NCI-H128 (cell line): ENCODE measurements at regions not wholly inside any gene's neighbourhood (a gene's known extent, or its start where the extent isn't known, plus 50 kb on each side); places are given as distances from the start of the nearest gene placed in this dataset.
"Not testable (repeated sequence)": the region's sequence is repeated elsewhere in the genome, so short reads cannot be mapped to it uniquely, and the experiment has no call there.

Experiments used
- DNase-seq: peaks from one replicate; lab custom pipeline; 2025; ENCODE audit not compliant: unreplicated experiment; lab: John Stamatoyannopoulos, UW

DNA sequence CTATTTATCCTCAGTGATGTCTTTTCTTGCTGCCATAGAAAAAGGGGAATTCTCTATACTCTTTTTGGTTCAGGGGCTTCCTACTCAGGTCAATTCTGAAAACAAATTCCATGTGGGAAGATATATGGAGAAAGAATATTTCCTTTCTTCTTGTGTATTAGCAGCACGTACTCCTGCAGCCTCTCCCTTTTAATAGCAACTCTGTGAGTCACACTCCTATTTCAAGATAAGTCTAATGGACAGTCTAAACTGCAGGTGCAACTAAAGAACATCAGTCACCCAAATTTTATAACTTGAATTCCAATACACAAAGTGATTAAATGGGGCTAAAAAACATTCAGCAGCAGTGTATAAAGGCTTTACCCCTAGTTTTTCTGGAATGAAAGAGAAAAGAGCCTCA, 942.2 kb downstream of the CNTNAP5 start:
- DNase-seq = no peak

DNA sequence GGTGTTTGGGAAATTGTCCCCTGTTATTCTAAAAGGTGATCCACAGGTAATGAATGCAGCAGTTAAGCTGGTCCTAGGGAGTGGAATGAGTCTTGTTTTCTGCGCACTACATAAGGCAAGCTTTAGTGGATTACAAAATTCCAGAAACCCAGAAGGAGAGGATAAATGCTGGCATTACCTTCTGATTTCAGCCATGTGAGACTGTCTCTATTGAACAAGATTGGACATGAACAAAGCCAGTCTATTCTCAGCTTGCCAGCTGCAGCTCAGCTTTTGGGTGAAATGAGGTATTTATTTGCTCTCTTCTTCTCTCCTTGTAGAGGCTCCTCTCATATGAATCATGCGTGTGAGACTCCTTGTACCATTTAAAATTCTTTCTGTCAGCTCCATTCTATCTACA, 944.9 kb downstream of the CNTNAP5 start:
- DNase-seq = no peak

DNA sequence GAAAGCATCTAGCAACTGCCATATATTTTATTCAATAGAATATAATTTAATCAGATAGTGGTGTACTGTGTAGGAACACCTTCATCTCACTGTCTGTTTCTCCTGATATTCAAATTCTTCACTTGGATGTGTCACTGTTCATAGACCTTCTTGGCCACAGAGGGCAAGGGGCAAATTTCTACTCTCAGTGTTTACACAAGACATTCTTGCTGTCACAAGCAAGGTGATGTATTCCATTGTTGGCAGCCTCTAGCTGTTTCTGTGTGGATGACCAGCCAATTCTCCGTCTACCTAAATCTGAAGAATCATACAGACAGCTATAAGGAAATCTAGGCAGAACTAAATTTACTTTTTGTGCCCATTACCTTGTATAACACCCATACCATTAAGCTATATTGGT, 948.3 kb downstream of the CNTNAP5 start:
- no peak for DNase-seq

DNA sequence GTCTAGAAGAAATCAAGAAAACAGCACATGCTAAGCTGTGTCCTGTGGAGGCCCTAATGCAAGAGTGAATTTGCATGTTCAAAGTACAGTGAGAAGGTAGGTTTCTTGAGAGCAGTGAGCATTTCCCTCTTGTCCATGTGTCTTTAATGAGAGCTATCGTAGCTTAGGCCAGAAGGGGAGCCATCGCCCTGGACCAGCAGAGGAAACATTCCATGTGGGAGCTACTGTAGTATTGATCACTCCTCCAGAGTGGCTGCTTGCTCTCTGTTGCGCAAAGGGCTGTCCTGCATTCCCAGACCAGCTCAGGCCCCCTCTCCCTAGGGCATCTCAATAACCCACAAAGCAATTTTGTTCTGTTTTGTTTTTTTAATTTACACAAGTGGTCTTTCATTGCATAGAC, 950.1 kb downstream of the CNTNAP5 start:
- no peak for DNase-seq

- no peak for DNase-seq
Observed at GRCh38 chr2:124975648-124976047, 950.6 kb downstream of the CNTNAP5 start.

DNA sequence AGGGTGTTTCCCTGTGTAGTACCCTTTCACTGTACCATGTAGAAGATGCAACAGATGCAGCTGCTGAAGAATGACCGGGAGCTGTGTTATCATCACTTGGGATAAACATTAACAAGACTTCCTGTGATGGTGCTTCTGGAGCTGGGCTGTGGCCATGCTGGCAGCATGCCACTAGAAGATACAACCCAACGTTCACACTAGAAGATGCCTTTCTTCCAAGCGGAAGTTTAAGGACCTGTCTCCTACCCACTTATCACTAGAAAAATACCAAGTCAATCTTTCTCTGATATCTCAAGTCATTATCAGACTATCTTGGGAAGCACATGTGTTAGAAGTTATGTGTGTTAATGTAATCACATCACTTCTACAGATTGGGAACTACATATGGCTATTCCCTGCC, 953.5 kb downstream of the CNTNAP5 start:
- DNase-seq = no peak

DNA sequence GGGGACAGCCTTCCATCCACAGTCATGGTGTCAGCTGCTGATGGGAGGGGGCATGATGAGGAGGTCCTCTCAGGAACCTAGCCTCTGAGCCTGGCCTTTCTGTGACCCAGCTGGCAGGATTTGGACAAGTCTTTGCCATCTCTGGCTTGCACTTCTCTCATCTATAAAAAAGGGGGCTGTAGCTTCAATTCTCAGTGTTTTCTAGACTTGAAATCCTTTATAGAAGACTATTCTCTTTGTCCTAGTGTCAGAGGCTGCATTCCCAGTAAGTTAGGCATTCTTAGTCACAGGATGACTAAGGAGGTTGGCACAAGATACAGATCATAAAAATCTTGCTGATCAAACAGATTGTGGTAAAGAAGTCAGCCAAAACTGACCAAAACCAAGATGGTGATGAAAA, 958.5 kb downstream of the CNTNAP5 start:
- no peak for DNase-seq

DNA sequence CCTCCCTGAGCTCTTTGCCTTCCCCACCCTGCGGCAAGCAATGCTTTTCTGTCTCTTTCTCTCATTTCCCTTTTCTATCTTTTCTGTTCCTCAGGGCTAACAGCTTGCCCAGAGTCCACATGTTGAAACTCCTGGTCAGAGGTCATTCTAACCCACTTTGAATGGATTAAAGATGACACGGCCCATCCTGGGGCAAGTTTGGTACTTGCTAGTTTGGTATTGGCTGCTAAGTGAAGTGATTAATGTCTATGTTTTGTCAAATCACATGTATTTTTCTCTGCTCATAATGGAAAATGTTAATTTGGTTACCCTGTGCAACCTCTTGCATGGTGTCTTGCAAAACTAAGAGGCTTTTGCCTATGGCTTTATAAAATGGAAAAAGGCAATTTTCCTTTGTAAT, 960.2 kb downstream of the CNTNAP5 start:
- no peak for DNase-seq

DNA sequence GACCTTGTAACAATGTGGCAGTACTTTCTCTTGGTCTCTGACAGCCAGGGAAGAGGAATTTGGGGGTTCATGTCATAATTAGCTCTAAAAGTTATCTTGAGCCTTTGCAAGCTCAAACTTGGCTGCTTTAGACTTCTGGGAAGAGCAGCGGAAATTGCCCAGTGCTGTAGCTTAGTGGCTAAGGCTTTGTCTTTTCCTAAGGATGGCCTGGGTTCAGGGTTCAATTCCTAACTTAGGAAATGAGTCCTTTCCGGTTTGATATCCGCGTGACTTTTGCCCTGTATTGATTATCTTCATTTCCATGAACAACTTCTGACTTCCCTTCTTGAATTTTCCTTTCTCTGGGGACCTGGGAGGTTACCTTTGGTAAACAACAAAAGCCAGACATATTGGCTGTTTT, 961.0 kb downstream of the CNTNAP5 start:
- no peak for DNase-seq

- not testable (repeated sequence) for DNase-seq
Observed at GRCh38 chr2:124986870-124987269, 961.8 kb downstream of the CNTNAP5 start.

DNA sequence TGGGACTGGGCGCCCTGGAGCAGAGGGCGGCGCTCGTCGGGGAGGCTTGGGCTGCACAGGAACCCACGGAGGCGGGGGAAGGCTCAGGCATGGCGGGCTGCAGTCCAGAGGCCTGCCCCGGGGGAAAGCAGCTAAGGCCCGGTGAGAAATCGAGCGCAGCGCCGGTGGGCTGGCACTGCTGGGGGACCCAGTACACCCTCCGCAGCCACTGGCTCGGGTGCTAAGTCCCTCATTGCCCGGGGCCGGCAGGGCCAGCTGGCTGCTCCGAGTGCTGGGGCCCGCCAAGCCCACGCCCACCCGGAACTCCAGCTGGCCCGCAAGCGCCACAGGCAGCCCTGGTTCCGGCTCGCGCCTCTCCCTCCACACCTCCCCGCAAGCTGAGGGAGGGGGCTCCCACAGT, 962.3 kb downstream of the CNTNAP5 start:
- not testable (repeated sequence) for DNase-seq

DNA sequence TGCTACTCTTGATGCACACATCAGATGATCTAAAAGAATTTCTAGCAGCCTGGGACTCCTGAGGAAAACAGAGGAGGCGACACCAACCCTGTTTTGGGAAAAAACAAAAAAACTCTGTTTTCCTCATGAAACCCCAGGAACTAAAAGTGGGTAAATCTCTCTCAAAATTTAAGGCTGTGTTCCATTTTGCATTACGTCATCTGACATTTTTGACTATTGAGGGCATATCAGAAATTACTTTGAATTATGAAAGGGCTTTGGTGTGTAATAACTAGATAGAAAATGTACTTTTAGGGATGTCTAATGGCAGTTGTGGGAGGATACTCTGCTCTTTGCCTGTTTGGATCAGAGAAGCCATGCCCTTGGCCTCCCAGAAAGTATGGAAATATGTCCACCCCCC, 963.0 kb downstream of the CNTNAP5 start:
- DNase-seq = no peak

DNA sequence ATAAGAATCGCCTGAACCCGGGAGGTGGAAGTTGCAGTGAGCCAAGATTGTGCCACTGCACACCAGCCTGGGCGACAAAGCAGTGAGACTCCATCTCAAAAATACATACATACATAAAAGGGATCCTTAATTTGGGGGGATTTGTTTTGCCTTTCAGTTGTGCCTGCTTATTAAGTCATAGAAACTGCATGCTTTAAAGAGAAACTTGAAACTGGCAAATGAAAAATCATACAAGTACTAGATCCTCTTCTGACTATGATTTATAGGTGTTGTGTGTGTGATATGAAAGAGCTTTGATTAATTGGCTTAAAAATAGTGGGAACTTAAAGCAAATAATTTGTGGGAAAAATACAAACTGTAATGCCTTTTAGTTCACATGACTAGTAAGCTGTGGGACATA, 963.7 kb downstream of the CNTNAP5 start:
- DNase-seq = no peak

DNA sequence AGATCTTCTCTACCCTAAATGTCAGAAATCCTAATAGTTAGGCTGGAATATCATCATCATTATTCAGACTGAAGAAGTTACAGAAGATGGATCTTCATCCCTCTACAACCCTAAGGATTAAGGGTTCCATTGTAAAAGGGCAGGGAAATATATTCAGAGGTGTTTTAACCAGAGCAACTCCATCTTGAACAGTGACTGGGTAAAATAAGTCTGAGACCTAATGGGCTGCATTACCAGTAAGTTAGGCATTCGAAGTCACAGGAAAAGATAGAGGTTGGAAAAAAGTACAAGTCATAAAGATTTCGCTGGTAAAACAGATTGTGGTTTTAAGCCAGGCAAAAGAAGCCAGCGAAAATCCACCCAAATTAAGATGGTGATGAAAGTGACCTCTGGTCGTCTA, 968.7 kb downstream of the CNTNAP5 start:
- DNase-seq = no peak

GRCh38 chr2:124995185-124995912, 970.3 kb downstream of the CNTNAP5 start:
- no peak for DNase-seq

GRCh38 chr2:124996406-124996805, 971.3 kb downstream of the CNTNAP5 start:
- no peak for DNase-seq

GRCh38 chr2:124999906-125000305, 974.8 kb downstream of the CNTNAP5 start:
- no peak for DNase-seq

GRCh38 chr2:125004106-125004800, 979.2 kb downstream of the CNTNAP5 start:
- no peak for DNase-seq

DNA sequence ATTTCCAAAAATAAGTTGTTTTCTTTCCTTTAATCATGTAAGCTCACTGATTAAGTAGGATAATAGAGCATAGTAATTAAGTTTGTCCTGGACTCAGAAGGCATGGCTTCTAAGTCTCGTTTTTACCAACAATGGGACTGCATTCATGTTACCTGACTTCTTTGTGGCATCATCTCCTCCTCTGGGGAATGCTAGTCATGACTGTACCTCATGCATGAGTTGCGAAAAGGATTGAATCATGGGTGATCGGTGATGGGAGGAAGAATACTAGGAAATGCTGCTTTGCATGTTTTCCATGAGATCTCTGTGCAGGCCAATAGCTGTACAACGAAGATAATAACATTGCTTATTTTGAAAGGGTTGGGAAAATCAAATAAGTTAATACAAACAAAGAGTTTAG, 981.6 kb downstream of the CNTNAP5 start:
- DNase-seq = no peak

GRCh38 chr2:125028721-125029120, 1003.6 kb downstream of the CNTNAP5 start:
- not testable (repeated sequence) for DNase-seq

DNA sequence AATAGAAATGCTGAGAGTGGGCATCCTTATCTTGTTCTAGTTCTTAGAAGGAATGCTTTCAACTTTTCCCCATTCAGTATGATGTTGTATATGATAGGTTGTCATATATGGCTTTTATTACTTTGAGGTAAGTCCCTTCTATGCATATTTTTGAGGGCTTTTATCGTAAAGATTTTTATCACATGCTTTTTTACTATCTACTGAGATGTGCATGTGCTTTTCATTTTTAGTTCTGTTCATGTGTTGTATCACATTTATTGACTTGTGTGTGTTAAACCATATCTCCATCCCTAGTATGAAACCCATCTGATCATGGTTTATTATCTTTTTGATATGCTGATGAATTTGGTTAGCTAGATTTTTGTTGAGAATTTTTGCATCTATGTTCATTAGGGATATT, 1008.8 kb downstream of the CNTNAP5 start:
- DNase-seq = no peak

GRCh38 chr2:125037135-125037653, 1012.1 kb downstream of the CNTNAP5 start:
- DNase-seq = no peak

- no peak for DNase-seq
Observed at GRCh38 chr2:125041846-125042245, 1016.8 kb downstream of the CNTNAP5 start.
